Osteocyte (in vitro differentiated cells): ENCODE measurements at regions not wholly inside any gene's neighbourhood (a gene's known extent, or its start where the extent isn't known, plus 50 kb on each side); places are given as distances from the start of the nearest gene placed in this dataset.

ENCODE experiments used
- DNase-seq: peaks from one replicate; pipeline ENCODE4 v3.0.0; 2021; ENCODE audit warnings: mixed read lengths; ENCODE audit not compliant: unreplicated experiment; ENCODE audit errors: extremely low spot score
- H3K27ac Mint-ChIP-seq: one replicate; pipeline ENCODE4 v1.8.0; 2021; ENCODE audit warnings: mild to moderate bottlenecking, mixed read lengths; ENCODE audit not compliant: unreplicated experiment
- H3K27me3 Mint-ChIP-seq: one replicate; pipeline ENCODE4 v1.8.0; 2021; ENCODE audit warnings: mixed read lengths; ENCODE audit not compliant: unreplicated experiment
- H3K36me3 Mint-ChIP-seq: one replicate; pipeline ENCODE4 v1.8.0; 2021; ENCODE audit warnings: mixed read lengths; ENCODE audit not compliant: unreplicated experiment
- H3K4me1 Mint-ChIP-seq: one replicate; pipeline ENCODE4 v1.8.0; 2021; ENCODE audit warnings: mixed read lengths; ENCODE audit not compliant: unreplicated experiment
- H3K4me3 Mint-ChIP-seq: one replicate; pipeline ENCODE4 v1.8.0; 2021; ENCODE audit warnings: mild to moderate bottlenecking, moderate library complexity, mixed read lengths; ENCODE audit not compliant: unreplicated experiment
- H3K9me3 Mint-ChIP-seq: one replicate; pipeline ENCODE4 v1.8.0; 2021; ENCODE audit warnings: mixed read lengths; ENCODE audit not compliant: unreplicated experiment
- CTCF ChIP-seq: fragments of 200-600 bp; sonication (generic); IDR thresholded peaks from 2 replicates; pipeline ENCODE4 v1.5.0; 2021; ENCODE audit warnings: antibody characterized with exemption, mild to moderate bottlenecking, moderate library complexity

- Mint-ChIP-seq H3K4me3 (no peak overlapping the region), H3K27ac (no peak overlapping the region), H3K9me3 (peaks cover 4% of the 10 kb centered on the region)
Measured at GRCh38 chr15:70602834-70603560, 160.4 kb downstream of the UACA start.

GRCh38 chr15:70602281-70602680 lies 161.1 kb downstream of the UACA start:
- no peak for DNase-seq
- Mint-ChIP-seq H3K4me3 (no peak overlapping the region), H3K27me3 (peaks cover 10% of the 10 kb centered on the region), H3K9me3 (peaks cover 4% of the 10 kb centered on the region), H3K27ac (no peak overlapping the region), H3K36me3 (peaks cover 8% of the 10 kb centered on the region), H3K4me1 (peaks cover 20% of the 10 kb centered on the region)
- no peak for TF ChIP-seq CTCF

More at GRCh38 chr15:70602834-70603560, 160.4 kb downstream of the UACA start:
- TF ChIP-seq CTCF, result no peak
- Mint-ChIP-seq H3K36me3 (peaks cover 10% of the 10 kb centered on the region), H3K4me1 (peaks cover 22% of the 10 kb centered on the region), H3K27me3 (peaks cover 15% of the 10 kb centered on the region)
- no peak for DNase-seq

DNA sequence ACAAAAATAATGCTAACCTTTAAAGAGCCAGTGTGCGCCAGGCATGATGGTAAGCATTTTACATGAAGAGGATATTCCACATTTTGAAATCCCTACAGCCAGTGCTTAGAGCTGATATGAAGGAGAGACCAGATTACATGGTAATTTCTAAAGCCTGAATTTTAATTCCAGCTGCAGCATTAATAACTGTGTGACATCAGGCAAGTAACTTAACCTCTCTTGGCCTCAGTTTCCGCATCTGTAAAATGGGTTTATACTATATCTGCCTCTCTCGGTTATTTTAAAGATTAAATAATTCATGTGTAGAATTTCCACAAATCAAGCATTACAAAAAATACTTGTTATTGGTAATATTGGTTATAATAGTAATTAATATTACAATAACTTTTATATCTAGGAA lies 165.4 kb downstream of the UACA start:
- Mint-ChIP-seq H3K27ac (no peak overlapping the region), H3K9me3 (peaks cover 26% of the 10 kb centered on the region), H3K4me3 (no peak overlapping the region), H3K4me1 (no peaks in the 10 kb centered on the region), H3K36me3 (peaks cover 26% of the 10 kb centered on the region), H3K27me3 (peaks cover 33% of the 10 kb centered on the region)
- no peak for TF ChIP-seq CTCF
- no peak for DNase-seq

GRCh38 chr15:70597056-70597603 lies 166.2 kb downstream of the UACA start:
- DNase-seq, result peak; percentile 54

More at GRCh38 chr15:70597056-70597603, 166.2 kb downstream of the UACA start:
- peaks cover 37% of the 10 kb centered on the region for H3K27me3 Mint-ChIP-seq
- no peak for TF ChIP-seq CTCF
- H3K9me3 Mint-ChIP-seq, result peaks cover 26% of the 10 kb centered on the region
- no peak overlapping the region for H3K4me3 Mint-ChIP-seq
- H3K27ac Mint-ChIP-seq, result no peak overlapping the region
- H3K4me1 Mint-ChIP-seq, result no peaks in the 10 kb centered on the region
- peaks cover 26% of the 10 kb centered on the region for H3K36me3 Mint-ChIP-seq
